GM21737 (cell line): ENCODE measurements at regions not wholly inside any gene's neighbourhood (a gene's known extent, or its start where the extent isn't known, plus 50 kb on each side); places are given as distances from the start of the nearest gene placed in this dataset.
"Not testable (repeated sequence)": the region's sequence is repeated elsewhere in the genome, so short reads cannot be mapped to it uniquely, and the experiment has no call there.

Source experiments
- ATAC-seq: cut with Tn5 transposase; IDR thresholded peaks from one replicate; pipeline ENCODE4 v1.9.1; 2021; ENCODE audit warnings: mild to moderate bottlenecking, moderate library complexity; ENCODE audit not compliant: unreplicated experiment

GRCh38 chr4:38373375-38373774 is 290.6 kb upstream of the KLF3 start:
- no peak for ATAC-seq

- ATAC-seq: no peak
Measured at GRCh38 chr4:38377195-38377594, 286.8 kb upstream of the KLF3 start.

GRCh38 chr4:38378478-38378877 is 285.5 kb upstream of the KLF3 start:
- ATAC-seq: no peak

GRCh38 chr4:38381788-38382187 is 282.2 kb upstream of the KLF3 start:
- no peak for ATAC-seq

- ATAC-seq: no peak
Measured at GRCh38 chr4:38382520-38382919, 281.5 kb upstream of the KLF3 start.

- ATAC-seq: no peak
Measured at GRCh38 chr4:38383646-38384121, 280.3 kb upstream of the KLF3 start.

GRCh38 chr4:38385093-38386004 is 278.6 kb upstream of the KLF3 start:
- no peak for ATAC-seq

GRCh38 chr4:38386005-38386551 is 277.9 kb upstream of the KLF3 start:
- ATAC-seq: no peak

GRCh38 chr4:38386654-38387188 is 277.3 kb upstream of the KLF3 start:
- no peak for ATAC-seq

GRCh38 chr4:38387348-38387747 is 276.7 kb upstream of the KLF3 start:
- ATAC-seq: no peak

- no peak for ATAC-seq
Measured at GRCh38 chr4:38387819-38388218, 276.2 kb upstream of the KLF3 start.

GRCh38 chr4:38388907-38389306 is 275.1 kb upstream of the KLF3 start:
- ATAC-seq: not testable (repeated sequence)

- no peak for ATAC-seq
Measured at GRCh38 chr4:38390969-38391545, 272.9 kb upstream of the KLF3 start.

- ATAC-seq: no peak
Measured at GRCh38 chr4:38392223-38392855, 271.7 kb upstream of the KLF3 start.

GRCh38 chr4:38396091-38396490 is 267.9 kb upstream of the KLF3 start:
- ATAC-seq: no peak

GRCh38 chr4:38396845-38397547 is 267.0 kb upstream of the KLF3 start:
- ATAC-seq: no peak

- no peak for ATAC-seq
Measured at GRCh38 chr4:38400946-38401345, 263.1 kb upstream of the KLF3 start.

GRCh38 chr4:38406243-38406642 is 257.8 kb upstream of the KLF3 start:
- ATAC-seq: no peak

GRCh38 chr4:38409852-38410251 is 254.1 kb upstream of the KLF3 start:
- no peak for ATAC-seq

- no peak for ATAC-seq
Measured at GRCh38 chr4:38411092-38411491, 252.9 kb upstream of the KLF3 start.
